SK-N-SH (cell line): ENCODE measurements at regions not wholly inside any gene's neighbourhood (a gene's known extent, or its start where the extent isn't known, plus 50 kb on each side); places are given as distances from the start of the nearest gene placed in this dataset.

Source experiments
- GABPA ChIP-seq: IDR thresholded peaks from 2 replicates; pipeline ENCODE4 v1.4.0; 2012; ENCODE audit warnings: low read depth, mild to moderate bottlenecking
- MEF2A ChIP-seq: IDR thresholded peaks from 2 replicates; pipeline ENCODE4 v1.4.0; 2012; ENCODE audit warnings: low read depth, borderline replicate concordance
- RAD21 ChIP-seq: IDR thresholded peaks from 2 replicates; pipeline ENCODE4 v1.6.1; 2012; ENCODE audit warnings: mild to moderate bottlenecking, low read length
- RCOR1 ChIP-seq: fragments of 150-350 bp; IDR thresholded peaks from 2 replicates; pipeline ENCODE4 v1.6.1; 2017; ENCODE audit warnings: antibody characterized with exemption, low read length
- RFX5 ChIP-seq: IDR thresholded peaks from 2 replicates; pipeline ENCODE4 v1.6.1; 2012; ENCODE audit warnings: mild to moderate bottlenecking, improper control_type of control experiment, low read length
- YY1 ChIP-seq: IDR thresholded peaks from 2 replicates; pipeline ENCODE4 v1.4.0; 2012; ENCODE audit warnings: low read depth, mild to moderate bottlenecking
- TF ChIP-seq, protein P1 (sequence below): IDR thresholded peaks from 2 replicates; pipeline ENCODE4 v1.6.1; 2012; ENCODE audit warnings: mild to moderate bottlenecking, low read depth, low read length, moderate library complexity
- TF ChIP-seq, protein P2 (sequence below): fragments of 200-600 bp; sonication (generic); IDR thresholded peaks from 2 replicates; pipeline ENCODE4 v1.6.1; 2017; ENCODE audit warnings: antibody characterized with exemption, mild to moderate bottlenecking, moderate library complexity

DNA sequence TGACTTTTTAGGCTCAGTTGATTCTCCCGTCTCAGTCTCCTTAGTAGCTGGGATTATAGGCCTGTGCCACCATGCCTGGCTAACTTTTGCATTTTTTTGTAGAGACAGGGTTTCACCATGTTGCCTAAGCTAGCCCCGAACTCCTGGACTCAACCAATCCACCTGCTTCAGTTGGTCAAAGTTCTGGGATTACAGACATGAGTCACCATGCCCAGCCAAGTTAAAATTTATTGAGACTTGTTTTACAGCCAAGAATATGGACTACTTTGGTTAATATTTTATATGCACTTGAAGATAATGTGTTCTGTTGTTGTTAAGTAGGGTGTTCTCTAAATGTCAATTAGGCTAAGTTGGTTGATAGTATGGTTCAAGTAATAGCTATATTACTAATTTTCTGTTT, 58.7 kb downstream of the CYTL1 start:
- TF ChIP-seq YY1 (no peak), RFX5 (no peak), RAD21 (no peak), RCOR1 (no peak), GABPA (no peak), MEF2A (no peak)
- TF ChIP-seq, protein P1, sequence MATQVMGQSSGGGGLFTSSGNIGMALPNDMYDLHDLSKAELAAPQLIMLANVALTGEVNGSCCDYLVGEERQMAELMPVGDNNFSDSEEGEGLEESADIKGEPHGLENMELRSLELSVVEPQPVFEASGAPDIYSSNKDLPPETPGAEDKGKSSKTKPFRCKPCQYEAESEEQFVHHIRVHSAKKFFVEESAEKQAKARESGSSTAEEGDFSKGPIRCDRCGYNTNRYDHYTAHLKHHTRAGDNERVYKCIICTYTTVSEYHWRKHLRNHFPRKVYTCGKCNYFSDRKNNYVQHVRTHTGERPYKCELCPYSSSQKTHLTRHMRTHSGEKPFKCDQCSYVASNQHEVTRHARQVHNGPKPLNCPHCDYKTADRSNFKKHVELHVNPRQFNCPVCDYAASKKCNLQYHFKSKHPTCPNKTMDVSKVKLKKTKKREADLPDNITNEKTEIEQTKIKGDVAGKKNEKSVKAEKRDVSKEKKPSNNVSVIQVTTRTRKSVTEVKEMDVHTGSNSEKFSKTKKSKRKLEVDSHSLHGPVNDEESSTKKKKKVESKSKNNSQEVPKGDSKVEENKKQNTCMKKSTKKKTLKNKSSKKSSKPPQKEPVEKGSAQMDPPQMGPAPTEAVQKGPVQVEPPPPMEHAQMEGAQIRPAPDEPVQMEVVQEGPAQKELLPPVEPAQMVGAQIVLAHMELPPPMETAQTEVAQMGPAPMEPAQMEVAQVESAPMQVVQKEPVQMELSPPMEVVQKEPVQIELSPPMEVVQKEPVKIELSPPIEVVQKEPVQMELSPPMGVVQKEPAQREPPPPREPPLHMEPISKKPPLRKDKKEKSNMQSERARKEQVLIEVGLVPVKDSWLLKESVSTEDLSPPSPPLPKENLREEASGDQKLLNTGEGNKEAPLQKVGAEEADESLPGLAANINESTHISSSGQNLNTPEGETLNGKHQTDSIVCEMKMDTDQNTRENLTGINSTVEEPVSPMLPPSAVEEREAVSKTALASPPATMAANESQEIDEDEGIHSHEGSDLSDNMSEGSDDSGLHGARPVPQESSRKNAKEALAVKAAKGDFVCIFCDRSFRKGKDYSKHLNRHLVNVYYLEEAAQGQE, result no peak
- TF ChIP-seq, protein P2, sequence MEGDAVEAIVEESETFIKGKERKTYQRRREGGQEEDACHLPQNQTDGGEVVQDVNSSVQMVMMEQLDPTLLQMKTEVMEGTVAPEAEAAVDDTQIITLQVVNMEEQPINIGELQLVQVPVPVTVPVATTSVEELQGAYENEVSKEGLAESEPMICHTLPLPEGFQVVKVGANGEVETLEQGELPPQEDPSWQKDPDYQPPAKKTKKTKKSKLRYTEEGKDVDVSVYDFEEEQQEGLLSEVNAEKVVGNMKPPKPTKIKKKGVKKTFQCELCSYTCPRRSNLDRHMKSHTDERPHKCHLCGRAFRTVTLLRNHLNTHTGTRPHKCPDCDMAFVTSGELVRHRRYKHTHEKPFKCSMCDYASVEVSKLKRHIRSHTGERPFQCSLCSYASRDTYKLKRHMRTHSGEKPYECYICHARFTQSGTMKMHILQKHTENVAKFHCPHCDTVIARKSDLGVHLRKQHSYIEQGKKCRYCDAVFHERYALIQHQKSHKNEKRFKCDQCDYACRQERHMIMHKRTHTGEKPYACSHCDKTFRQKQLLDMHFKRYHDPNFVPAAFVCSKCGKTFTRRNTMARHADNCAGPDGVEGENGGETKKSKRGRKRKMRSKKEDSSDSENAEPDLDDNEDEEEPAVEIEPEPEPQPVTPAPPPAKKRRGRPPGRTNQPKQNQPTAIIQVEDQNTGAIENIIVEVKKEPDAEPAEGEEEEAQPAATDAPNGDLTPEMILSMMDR, result no peak
